DOHH2 (cell line): ENCODE measurements at regions not wholly inside any gene's neighbourhood (a gene's known extent, or its start where the extent isn't known, plus 50 kb on each side); places are given as distances from the start of the nearest gene placed in this dataset.

ENCODE experiments used
- H3F3A ChIP-seq: fragments of 200-600 bp; sonication (generic), shearing (Covaris generic); 2 replicates; pipeline ENCODE4 v1.6.0; 2016; ENCODE audit warnings: antibody characterized with exemption, mild to moderate bottlenecking; ENCODE audit not compliant: control insufficient read depth, insufficient read depth
- H3K27ac ChIP-seq: fragments of 200-600 bp; sonication (generic); 2 replicates; pipeline ENCODE4 v1.5.1; 2014; ENCODE audit warnings: low read depth, mild to moderate bottlenecking, low read length, moderate library complexity
- H3K27me3 ChIP-seq: fragments of 200-600 bp; sonication (generic); 2 replicates; pipeline ENCODE4 v1.6.1; 2014; ENCODE audit warnings: mild to moderate bottlenecking, low read length, mixed read lengths; ENCODE audit not compliant: control insufficient read depth
- H3K36me3 ChIP-seq: fragments of 200-600 bp; sonication (generic); 2 replicates; pipeline ENCODE4 v1.6.1; 2014; ENCODE audit warnings: mild to moderate bottlenecking, low read length, moderate library complexity, mixed read lengths; ENCODE audit not compliant: control insufficient read depth
- H3K4me1 ChIP-seq: fragments of 200-600 bp; sonication (generic); 2 replicates; pipeline ENCODE4 v1.6.1; 2014; ENCODE audit warnings: mild to moderate bottlenecking, low read length, mixed read lengths; ENCODE audit not compliant: control insufficient read depth
- H3K4me2 ChIP-seq: fragments of 200-600 bp; sonication (generic); 2 replicates; pipeline ENCODE4 v1.6.0; 2014; ENCODE audit warnings: mild to moderate bottlenecking, low read length, moderate library complexity
- H3K4me3 ChIP-seq: fragments of 200-600 bp; sonication (generic); 2 replicates; pipeline ENCODE4 v1.5.1; 2014; ENCODE audit warnings: mild to moderate bottlenecking, low read length, mixed read lengths
- H3K79me2 ChIP-seq: fragments of 200-600 bp; sonication (generic); 2 replicates; pipeline ENCODE4 v1.6.1; 2014; ENCODE audit warnings: mild to moderate bottlenecking, low read length, mixed read lengths; ENCODE audit not compliant: control insufficient read depth
- H3K9me2 ChIP-seq: fragments of 200-600 bp; sonication (generic); replicated peaks from 2 replicates; pipeline ENCODE4 v1.6.1; 2014; ENCODE audit warnings: mild to moderate bottlenecking, low read length, mixed read lengths; ENCODE audit not compliant: control insufficient read depth
- H3K9me3 ChIP-seq: fragments of 200-600 bp; sonication (generic); 2 replicates; pipeline ENCODE4 v1.6.1; 2014; ENCODE audit warnings: antibody characterized with exemption, low read length, mixed read lengths; ENCODE audit not compliant: control insufficient read depth, insufficient read depth
- H4K20me1 ChIP-seq: fragments of 200-600 bp; sonication (generic); 2 replicates; pipeline ENCODE4 v1.6.0; 2014; ENCODE audit warnings: low read depth, mild to moderate bottlenecking, antibody characterized with exemption, low read length, moderate library complexity; ENCODE audit not compliant: control insufficient read depth, insufficient read depth
- CTCF ChIP-seq: fragments of 200-600 bp; sonication (generic); IDR thresholded peaks from one replicate; pipeline ENCODE4 v1.5.1; 2014; ENCODE audit warnings: antibody characterized with exemption, mild to moderate bottlenecking, low read depth, low read length; ENCODE audit not compliant: poor library complexity, severe bottlenecking
- EZH2phosphoT487 ChIP-seq: fragments of 200-600 bp; sonication (generic); IDR thresholded peaks from 2 replicates; pipeline ENCODE4 v1.6.1; 2017; ENCODE audit warnings: borderline replicate concordance, mild to moderate bottlenecking, antibody characterized with exemption, low read length, moderate library complexity, mixed read lengths

GRCh38 chrX:136975684-136976470 is 57.9 kb downstream of the GPR101 start:
- no peak for TF ChIP-seq EZH2phosphoT487
- TF ChIP-seq CTCF, result no peak
- Histone ChIP-seq H3K9me3 (no peaks in the 10 kb centered on the region), H3F3A (no peaks in the 10 kb centered on the region), H3K36me3 (no peaks in the 10 kb centered on the region), H3K4me1 (no peaks in the 10 kb centered on the region), H3K9me2 (no peaks in the 10 kb centered on the region), H4K20me1 (no peaks in the 10 kb centered on the region), H3K27me3 (no peaks in the 10 kb centered on the region), H3K4me2 (no peak overlapping the region), H3K79me2 (no peaks in the 10 kb centered on the region), H3K4me3 (no peak overlapping the region), H3K27ac (no peak overlapping the region)

GRCh38 chrX:136967966-136968365 is 65.8 kb downstream of the GPR101 start:
- Histone ChIP-seq H3K9me3 (no peaks in the 10 kb centered on the region), H3F3A (no peaks in the 10 kb centered on the region), H3K9me2 (no peaks in the 10 kb centered on the region), H3K36me3 (no peaks in the 10 kb centered on the region), H3K27ac (no peak overlapping the region), H4K20me1 (no peaks in the 10 kb centered on the region), H3K79me2 (no peaks in the 10 kb centered on the region), H3K4me2 (no peak overlapping the region), H3K27me3 (no peaks in the 10 kb centered on the region), H3K4me1 (no peaks in the 10 kb centered on the region), H3K4me3 (no peak overlapping the region)
- TF ChIP-seq CTCF (no peak), EZH2phosphoT487 (no peak)

GRCh38 chrX:136963973-136964372 is 69.8 kb downstream of the GPR101 start:
- Histone ChIP-seq H3K4me2 (no peak overlapping the region), H3K79me2 (no peaks in the 10 kb centered on the region), H3K9me2 (no peaks in the 10 kb centered on the region), H3K27me3 (no peaks in the 10 kb centered on the region), H3K4me1 (no peaks in the 10 kb centered on the region), H3K9me3 (no peaks in the 10 kb centered on the region), H3K36me3 (no peaks in the 10 kb centered on the region), H3F3A (no peaks in the 10 kb centered on the region), H4K20me1 (no peaks in the 10 kb centered on the region), H3K27ac (no peak overlapping the region), H3K4me3 (no peak overlapping the region)
- TF ChIP-seq EZH2phosphoT487, result no peak
- TF ChIP-seq CTCF, result no peak
